ENCODE measurements at regions not wholly inside any gene's neighbourhood (a gene's known extent, or its start where the extent isn't known, plus 50 kb on each side); places are given as distances from the start of the nearest gene placed in this dataset.

GRCh38 chr3:28649266-28649665 lies 300.6 kb upstream of the AZI2 start:
- DNase-seq = no peak

DNA sequence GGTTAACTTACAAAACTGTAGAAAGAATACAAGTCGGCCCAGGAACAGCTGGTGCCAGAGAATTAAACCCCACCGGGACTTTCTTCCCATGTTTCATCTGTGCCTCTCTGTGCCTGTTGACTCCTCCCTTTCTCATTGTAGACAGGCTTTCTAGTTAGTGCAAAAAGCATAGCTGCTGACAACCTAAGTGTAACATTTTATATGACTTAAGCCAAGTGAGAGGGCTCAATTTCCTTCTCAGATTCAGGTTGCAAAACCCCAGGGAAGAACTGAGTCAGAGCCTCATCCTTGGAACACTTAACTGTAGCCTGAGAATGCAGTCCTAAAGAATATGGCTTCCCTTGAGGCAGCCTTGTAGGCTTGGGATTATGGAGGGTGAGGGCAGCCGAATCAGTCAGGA lies 302.5 kb upstream of the AZI2 start:
- no peak for DNase-seq

DNA sequence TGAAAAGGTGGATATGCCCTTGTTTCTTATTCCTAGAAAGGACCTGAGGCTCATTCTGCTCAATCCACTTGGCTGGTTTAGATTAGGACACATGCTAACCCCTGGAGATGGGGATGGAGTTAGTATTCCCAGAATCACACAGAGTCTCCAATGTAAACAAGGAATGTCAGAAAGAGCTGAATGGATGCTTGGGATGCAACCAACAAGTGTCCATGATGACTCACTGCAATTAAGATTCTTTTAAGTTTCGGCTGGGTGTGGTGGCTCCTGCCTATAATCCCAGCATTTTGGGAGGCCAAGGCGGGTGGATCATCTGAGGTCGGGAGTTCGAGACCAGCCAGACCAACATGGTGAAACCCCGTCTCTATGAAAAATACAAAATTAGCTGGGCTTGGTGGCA lies 315.5 kb upstream of the AZI2 start:
- no peak for DNase-seq

GRCh38 chr3:28667646-28668621 lies 319.3 kb upstream of the AZI2 start:
- DNase-seq = peak; percentile 17

DNA sequence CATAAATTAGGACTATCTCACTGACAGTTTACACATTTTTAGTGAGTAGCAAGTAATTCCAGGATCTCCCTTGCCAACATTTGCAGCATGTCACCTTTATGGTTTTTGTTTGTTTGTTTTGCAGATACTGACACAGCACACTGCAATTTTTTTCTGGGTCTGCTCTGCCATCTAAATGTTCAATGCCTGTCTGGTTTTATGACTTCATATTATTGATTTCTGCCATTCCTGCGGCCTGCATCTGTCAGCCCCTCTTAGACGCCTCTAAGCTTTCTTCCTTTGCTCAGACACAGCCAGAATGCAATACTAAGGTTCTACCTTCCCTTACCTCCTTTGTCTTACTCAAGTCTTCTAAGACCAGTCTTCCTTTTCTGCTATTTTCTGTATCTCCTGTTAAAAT lies 321.2 kb upstream of the AZI2 start:
- DNase-seq = no peak

DNA sequence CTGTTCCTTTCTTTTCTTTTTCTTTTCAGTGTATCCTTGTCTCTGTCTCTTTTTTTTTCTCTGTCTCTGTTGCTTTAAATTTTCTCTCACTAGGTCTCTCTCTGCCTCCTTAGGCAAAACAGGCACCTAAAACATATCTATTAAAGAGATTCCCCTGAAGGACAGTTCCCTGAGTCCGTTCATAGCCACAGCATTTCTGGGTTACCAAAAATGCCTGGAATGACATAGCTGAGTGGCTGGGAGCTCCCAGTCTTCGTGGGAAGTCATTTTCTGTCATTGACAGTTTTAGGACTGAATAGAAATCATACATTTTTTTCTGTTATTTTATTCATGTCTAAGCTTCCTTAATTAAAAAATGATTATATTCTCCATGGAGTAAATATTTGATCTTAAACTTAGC lies 323.8 kb upstream of the AZI2 start:
- no peak for DNase-seq

- no peak for DNase-seq
Observed at GRCh38 chr3:28673446-28673845, 324.8 kb upstream of the AZI2 start.

DNA sequence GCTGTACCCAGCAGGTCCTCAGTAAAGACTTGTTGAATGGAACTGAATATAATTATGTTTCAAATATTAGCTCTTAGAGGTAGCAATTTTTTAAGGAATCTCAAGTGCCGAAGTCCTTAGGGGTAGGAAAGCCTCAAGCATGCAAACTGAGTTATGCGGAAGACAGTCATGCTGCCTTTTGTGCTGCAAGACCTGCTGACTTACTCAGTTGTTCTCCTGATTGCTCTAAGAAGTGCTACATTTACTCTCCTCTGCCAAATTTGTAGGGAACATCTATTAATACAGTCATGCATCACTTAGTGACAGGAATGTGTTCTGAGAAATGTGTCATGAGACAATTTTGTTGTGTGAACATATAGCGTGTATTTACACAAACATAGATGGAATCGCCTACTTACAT lies 325.6 kb upstream of the AZI2 start:
- no peak for DNase-seq

DNA sequence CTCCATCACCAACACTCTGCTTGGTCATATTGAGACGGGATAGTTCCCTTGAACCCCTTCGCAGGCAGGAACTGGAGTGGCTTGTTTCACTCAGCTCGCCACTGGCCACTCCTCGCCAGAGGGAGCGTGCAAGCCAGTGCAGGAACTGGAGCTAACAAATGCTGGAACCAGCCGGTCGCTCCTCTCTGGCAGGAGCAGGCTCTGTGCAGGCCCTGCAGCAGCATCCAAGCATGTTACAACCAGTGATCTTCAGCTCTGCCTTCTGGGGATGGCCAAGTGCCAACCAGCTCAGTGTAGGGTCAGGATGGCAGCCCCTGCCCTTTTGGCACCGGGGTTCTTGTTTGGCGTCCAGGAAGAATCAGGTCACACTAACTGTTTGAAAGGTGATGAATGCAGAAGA lies 329.0 kb upstream of the AZI2 start:
- DNase-seq = no peak

DNA sequence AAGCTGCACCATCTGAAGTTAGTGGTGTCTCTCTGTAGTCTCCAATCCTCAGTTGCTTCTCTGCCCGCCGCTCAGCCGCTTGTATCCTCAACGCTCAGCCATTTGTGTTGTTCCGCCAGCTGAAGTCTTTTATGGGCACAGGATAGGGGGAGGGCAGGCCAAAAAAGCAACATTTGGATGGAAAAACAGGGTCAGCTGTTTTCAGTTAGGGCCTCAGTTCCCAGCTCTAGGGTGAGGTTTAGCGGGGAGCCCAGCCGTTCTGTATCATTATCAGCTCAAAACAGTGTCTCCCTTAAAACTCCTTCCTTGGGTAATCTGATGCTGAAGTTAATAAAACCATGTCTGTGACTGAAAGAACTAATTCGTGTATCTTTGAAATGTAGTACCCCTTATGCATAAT lies 329.5 kb upstream of the AZI2 start:
- no peak for DNase-seq

DNA sequence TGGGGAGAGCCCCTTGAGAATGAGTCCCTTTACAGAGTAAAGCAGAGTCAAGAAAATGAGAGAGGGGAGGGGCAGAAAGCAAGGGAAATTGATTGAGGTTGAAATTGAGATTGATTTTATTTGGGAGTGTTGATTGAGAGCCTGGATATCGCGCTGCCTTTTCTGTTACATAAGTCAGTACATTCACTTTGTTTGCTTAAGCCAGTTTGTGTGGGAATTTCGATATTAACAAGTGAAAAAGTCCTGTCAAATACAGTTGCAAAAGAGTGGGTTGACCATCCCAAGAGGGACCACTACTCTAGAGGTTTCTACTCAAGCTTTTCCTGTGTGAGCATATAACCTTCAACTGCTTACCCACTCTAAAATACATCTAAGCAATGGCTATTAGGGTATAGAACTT lies 331.4 kb upstream of the AZI2 start:
- no peak for DNase-seq

DNA sequence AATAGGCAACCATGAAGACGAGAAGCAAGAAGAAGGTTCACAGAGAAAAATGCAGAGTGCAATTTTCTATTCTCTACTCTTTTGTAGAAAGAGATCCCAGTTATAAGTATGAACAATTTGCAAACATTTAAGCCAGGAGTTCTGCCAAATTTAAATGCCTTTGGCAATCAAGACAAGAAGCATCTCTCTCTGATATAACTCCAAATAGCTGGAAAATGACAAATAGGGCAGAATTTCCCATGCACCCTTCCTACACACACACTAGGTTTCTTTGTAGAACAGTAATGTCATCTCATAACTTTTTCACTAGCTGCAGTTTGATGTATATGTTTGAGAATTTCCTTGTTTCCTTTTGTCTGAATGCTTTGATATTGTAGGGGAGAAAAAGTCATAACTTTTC lies 333.5 kb upstream of the AZI2 start:
- DNase-seq = no peak

DNA sequence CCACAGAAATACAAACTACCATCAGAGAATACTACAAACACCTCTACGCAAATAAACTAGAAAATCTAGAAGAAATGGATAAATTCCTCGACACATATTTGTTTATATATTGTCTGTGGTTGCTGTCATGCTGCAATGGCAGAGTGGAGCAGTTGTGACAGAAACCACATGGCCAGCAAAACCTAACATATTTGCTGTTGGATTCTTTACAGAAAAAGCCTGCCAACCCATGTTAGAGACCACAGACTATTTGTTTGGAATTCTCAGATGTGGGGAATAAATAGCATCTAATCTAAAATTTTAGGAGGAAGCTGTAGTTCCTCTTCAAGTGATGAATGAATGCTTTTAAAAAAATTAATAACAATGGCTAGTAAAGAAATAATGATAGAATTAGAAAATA lies 341.6 kb upstream of the AZI2 start:
- DNase-seq = no peak

- no peak for DNase-seq
Observed at GRCh38 chr3:28698706-28699105, 350.1 kb upstream of the AZI2 start.

DNA sequence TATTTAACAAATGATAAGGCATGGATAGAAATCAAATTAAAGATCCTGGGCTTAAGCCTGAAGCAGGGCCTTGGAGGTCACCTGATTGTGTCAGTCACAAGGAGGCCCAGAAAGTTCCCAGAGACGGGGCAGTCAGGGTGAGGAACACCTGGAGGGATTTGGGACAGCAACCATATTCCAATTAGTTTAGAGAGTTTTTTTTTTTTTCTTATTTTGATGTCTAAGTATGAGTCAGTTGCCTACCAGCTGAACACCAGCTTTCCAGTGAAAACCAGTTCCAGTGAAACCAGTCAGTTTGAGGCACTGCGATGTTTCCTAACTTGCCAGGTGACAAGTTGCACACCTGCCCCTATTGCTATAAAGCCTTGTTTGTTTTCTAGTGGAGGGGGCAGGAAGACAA lies 350.7 kb upstream of the AZI2 start:
- DNase-seq = no peak

- DNase-seq = no peak
Observed at GRCh38 chr3:28700728-28701127, 352.1 kb upstream of the AZI2 start.

DNA sequence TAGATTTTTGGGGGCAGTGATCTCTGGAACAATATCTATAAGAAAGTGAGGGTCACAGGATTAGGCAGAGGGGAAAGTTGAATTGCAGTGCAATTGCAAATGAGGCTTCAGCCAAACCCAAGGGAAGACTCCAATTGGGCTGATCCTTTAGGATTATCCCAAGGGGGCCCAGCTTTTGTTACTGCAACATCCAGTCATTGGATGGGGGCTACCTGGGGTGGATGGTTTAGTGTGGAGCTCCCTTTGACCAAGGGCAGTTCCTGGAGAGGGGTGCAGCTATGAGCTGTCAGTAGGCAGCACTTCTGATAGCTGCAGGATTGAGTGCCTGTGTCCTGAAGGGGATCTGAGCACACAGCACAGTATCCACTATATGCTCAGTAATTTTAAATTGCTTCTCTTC lies 355.2 kb upstream of the AZI2 start:
- no peak for DNase-seq

- no peak for DNase-seq
Observed at GRCh38 chr3:28711293-28711692, 362.7 kb upstream of the AZI2 start.

DNA sequence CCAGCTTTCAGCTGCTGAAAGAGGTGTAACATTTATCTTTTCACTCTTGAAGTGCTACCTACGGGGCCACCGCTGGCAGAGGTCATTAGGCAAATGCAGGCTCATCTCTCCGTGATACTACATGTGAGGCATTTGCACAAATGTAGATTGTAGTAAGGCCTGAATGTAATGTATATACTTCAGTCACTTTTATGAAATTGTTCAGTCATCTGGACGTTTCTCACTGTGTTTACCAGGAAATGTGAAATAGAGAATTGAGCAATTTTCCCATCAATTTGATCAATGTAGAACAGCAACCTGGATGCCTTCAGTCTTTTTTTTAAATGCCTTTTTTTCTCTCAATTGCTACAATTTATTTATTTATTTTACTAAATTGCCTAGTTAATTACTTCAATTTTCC lies 368.3 kb upstream of the AZI2 start:
- no peak for DNase-seq

- DNase-seq = no peak
Observed at GRCh38 chr3:28718074-28718849, 369.6 kb upstream of the AZI2 start.

- no peak for DNase-seq
Observed at GRCh38 chr3:28726840-28727239, 378.2 kb upstream of the AZI2 start.

- no peak for DNase-seq
Observed at GRCh38 chr3:28727307-28727706, 378.7 kb upstream of the AZI2 start.

DNA sequence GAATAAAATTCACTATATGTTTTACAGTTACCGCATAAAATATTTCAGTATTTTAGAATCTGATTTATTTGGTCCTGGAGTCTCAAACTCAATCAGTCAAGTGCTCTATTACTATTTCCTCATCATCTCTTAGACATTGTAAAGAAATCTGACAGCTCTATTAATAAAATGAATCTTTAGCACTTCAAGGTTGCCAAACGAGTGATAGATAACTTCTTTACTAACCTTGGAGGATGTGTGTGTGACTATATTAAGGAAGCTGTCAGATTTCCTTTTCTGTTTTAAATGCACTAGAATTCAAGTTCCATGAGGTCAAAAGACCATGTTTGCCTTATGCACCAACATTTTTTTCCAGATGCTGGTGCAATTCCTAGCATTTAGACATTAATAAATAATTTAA lies 389.8 kb upstream of the AZI2 start:
- DNase-seq = no peak

- DNase-seq = no peak
Observed at GRCh38 chr3:28739647-28740046, 391.0 kb upstream of the AZI2 start.

Measured in activated naive CD4-positive, alpha-beta T cell treated with anti-CD3 and anti-CD28 coated beads, Interleukin-2, amount 50 U/mL, for 16 hours (primary cell).